Upper lobe of right lung (tissue), 1 donor: ENCODE measurements at regions not wholly inside any gene's neighbourhood (a gene's known extent, or its start where the extent isn't known, plus 50 kb on each side); places are given as distances from the start of the nearest gene placed in this dataset.
"Not testable (repeated sequence)": the region's sequence is repeated elsewhere in the genome, so short reads cannot be mapped to it uniquely, and the experiment has no call there.

ENCODE experiments used
- ATAC-seq: fragments of 200-7000 bp; cut with Tn5 transposase; one replicate; pipeline ENCODE4 v1.9.1; 2020; ENCODE audit warnings: mild to moderate bottlenecking, moderate library complexity
- DNase-seq: peaks from one replicate; pipeline ENCODE4 v3.0.0-alpha.2; 2020
- H3K27ac ChIP-seq: fragments of 200-600 bp; one replicate; pipeline ENCODE4 v1.8.0; 2022
- H3K27me3 ChIP-seq: fragments of 200-600 bp; one replicate; pipeline ENCODE4 v1.8.0; 2022; ENCODE audit warnings: mild to moderate bottlenecking
- H3K36me3 ChIP-seq: fragments of 200-600 bp; one replicate; pipeline ENCODE4 v1.8.0; 2022
- H3K4me1 ChIP-seq: fragments of 200-600 bp; one replicate; pipeline ENCODE4 v1.8.0; 2022
- H3K4me3 ChIP-seq: fragments of 200-600 bp; one replicate; pipeline ENCODE4 v1.8.0; 2022; ENCODE audit warnings: mild to moderate bottlenecking
- H3K9me3 ChIP-seq: fragments of 200-600 bp; one replicate; pipeline ENCODE4 v1.8.0; 2022
- CTCF ChIP-seq: fragments of 200-600 bp; IDR thresholded peaks from one replicate; pipeline ENCODE4 v1.8.0; 2022; ENCODE audit warnings: antibody characterized with exemption
- intact Hi-C: fragments of 100-400 bp; cut with DNase I; formaldehyde crosslinking; loops from one replicate; pipeline ENCODE4 v1.11.0; 2022
- donor health status: DM: no; HTN: yes; CAD: no; lungs with severe emphysema.

GRCh38 chr2:16099326-16099725, 159.0 kb downstream of the MYCN start:
- Histone ChIP-seq H3K27ac (no peak overlapping the region), H3K4me1 (no peaks in the 10 kb centered on the region), H3K4me3 (no peak overlapping the region), H3K36me3 (no peaks in the 10 kb centered on the region), H3K27me3 (no peaks in the 10 kb centered on the region), H3K9me3 (no peaks in the 10 kb centered on the region)
- TF ChIP-seq CTCF, result no peak
- ATAC-seq (no peak), DNase-seq (no peak)
- intact Hi-C loops, result no loop called here

GRCh38 chr2:16096962-16097361, 156.6 kb downstream of the MYCN start:
- intact Hi-C loops, result no loop called here
- ATAC-seq (no peak), DNase-seq (no peak)
- Histone ChIP-seq H3K27me3 (no peaks in the 10 kb centered on the region), H3K36me3 (no peaks in the 10 kb centered on the region), H3K4me3 (no peak overlapping the region), H3K4me1 (no peaks in the 10 kb centered on the region), H3K9me3 (no peaks in the 10 kb centered on the region), H3K27ac (no peak overlapping the region)
- TF ChIP-seq CTCF, result no peak

- H3K36me3 ChIP-seq, H3K4me1 ChIP-seq, H3K4me3 ChIP-seq, intact Hi-C loops, ATAC-seq, H3K27ac ChIP-seq, H3K27me3 ChIP-seq, DNase-seq, H3K9me3 ChIP-seq: not testable (repeated sequence)
Measured at GRCh38 chr2:16095483-16095882, 155.1 kb downstream of the MYCN start.

GRCh38 chr2:16094811-16095210, 154.5 kb downstream of the MYCN start:
- Histone ChIP-seq H3K27ac (no peak overlapping the region), H3K4me1 (no peaks in the 10 kb centered on the region), H3K27me3 (no peaks in the 10 kb centered on the region), H3K4me3 (no peak overlapping the region), H3K36me3 (no peaks in the 10 kb centered on the region), H3K9me3 (no peaks in the 10 kb centered on the region)
- intact Hi-C loops, result no loop called here
- TF ChIP-seq CTCF, result no peak
- ATAC-seq (no peak), DNase-seq (no peak)

- Histone ChIP-seq H3K4me3 (no peak overlapping the region), H3K36me3 (no peaks in the 10 kb centered on the region), H3K4me1 (no peaks in the 10 kb centered on the region), H3K27me3 (no peaks in the 10 kb centered on the region), H3K27ac (no peak overlapping the region), H3K9me3 (no peaks in the 10 kb centered on the region)
- DNase-seq (no peak), ATAC-seq (no peak)
- TF ChIP-seq CTCF, result no peak
- intact Hi-C loops, result no loop called here
Measured at GRCh38 chr2:16093639-16094529, 153.5 kb downstream of the MYCN start.

- no peaks in the 10 kb centered on the region for H3K27me3 ChIP-seq
- no peaks in the 10 kb centered on the region for H3K36me3 ChIP-seq
- no peak overlapping the region for H3K4me3 ChIP-seq
- H3K9me3 ChIP-seq, result no peaks in the 10 kb centered on the region
- no peak overlapping the region for H3K27ac ChIP-seq
- DNase-seq (no peak), ATAC-seq (no peak)
- intact Hi-C loops, result no loop called here
- no peak for TF ChIP-seq CTCF
- no peaks in the 10 kb centered on the region for H3K4me1 ChIP-seq
Measured at GRCh38 chr2:16092861-16093638, 152.7 kb downstream of the MYCN start.
